Endothelial cell of umbilical vein (primary cell): ENCODE measurements at regions not wholly inside any gene's neighbourhood (a gene's known extent, or its start where the extent isn't known, plus 50 kb on each side); places are given as distances from the start of the nearest gene placed in this dataset.

Source experiments
- BruUV-seq: library from RNA; stranded (reverse); fragments of 400-500 nt; replicated peaks from 2 replicates; lab custom pipeline; 2021; lab: Mats Ljungman, UMichigan
- CTCF ChIA-PET: fragments of 300-600, 350-600 bp; sonication (Branson Sonifier 250); formaldehyde crosslinking; loops from one replicate; lab custom pipeline; 2021; ENCODE audit warnings: antibody characterized with exemption, inconsistent platforms; lab: Charles Lee
- POLR2A ChIA-PET: fragments of 300-600, 350-600 bp; sonication (Branson Sonifier 250); formaldehyde crosslinking; loops from one replicate; lab custom pipeline; 2021; ENCODE audit warnings: antibody characterized with exemption, inconsistent platforms; lab: Charles Lee
- DNase-seq: peaks from one replicate; pipeline ENCODE4 v3.0.0-alpha.2; 2011; ENCODE audit warnings: low read depth, low spot score
- FAIRE-seq: peaks from 2 replicates; lab custom pipeline; 2011; peaks lifted over from hg19 to GRCh38; lab: Jason Lieb, UNC
- H2AFZ ChIP-seq: 2 replicates; pipeline ENCODE4 v1.6.0; 2012; ENCODE audit warnings: low read depth, low read length, control low read depth, inconsistent platforms
- H3K27ac ChIP-seq: 2 replicates; pipeline ENCODE4 v1.5.1; 2011; ENCODE audit warnings: low read depth, mild to moderate bottlenecking, control low read depth, low read length, moderate library complexity; ENCODE audit not compliant: insufficient read depth
- H3K27me3 ChIP-seq, 2 experiments: 2 replicates each; pipeline versions ENCODE4 v1.6.0 to v1.6.1; 2011; ENCODE audit warnings: low read length in 2 of 2, mixed read lengths in 1 of 2; ENCODE audit not compliant: control insufficient read depth in 2 of 2, insufficient read depth in 2 of 2
- H3K36me3 ChIP-seq, 2 experiments: 2 replicates in 1 of 2; 3 replicates in 1 of 2; pipeline ENCODE4 v1.5.1; 2011; ENCODE audit warnings: low read length in 2 of 2, mild to moderate bottlenecking in 1 of 2, moderate library complexity in 1 of 2; ENCODE audit not compliant: control insufficient read depth in 2 of 2, insufficient read depth in 2 of 2; ENCODE audit errors: extremely low read depth in 1 of 2
- H3K4me1 ChIP-seq: 3 replicates; pipeline ENCODE4 v1.5.1; 2011; ENCODE audit warnings: mild to moderate bottlenecking, low read length; ENCODE audit not compliant: control insufficient read depth, insufficient read depth; ENCODE audit errors: extremely low read depth
- H3K4me2 ChIP-seq: 2 replicates; pipeline ENCODE4 v1.6.1; 2011; ENCODE audit warnings: low read length, control low read depth, mixed read lengths; ENCODE audit not compliant: insufficient read depth
- H3K4me3 ChIP-seq, 3 experiments: fragments of 200-600 bp in 1 of 3; sonication (generic), shearing (Covaris generic) in 1 of 3; replicated peaks in 1 of 3; 2 replicates each; pipeline ENCODE4 v1.5.1; 2011 to 2016; ENCODE audit warnings: control low read depth in 3 of 3, low read length in 3 of 3, mild to moderate bottlenecking in 2 of 3, inconsistent platforms in 1 of 3, low read depth in 1 of 3, moderate library complexity in 1 of 3; ENCODE audit not compliant: insufficient read depth in 1 of 3
- H3K79me2 ChIP-seq: 2 replicates; pipeline ENCODE4 v1.6.0; 2012; ENCODE audit warnings: low read length, inconsistent platforms; ENCODE audit not compliant: control insufficient read depth, insufficient read depth
- H3K9ac ChIP-seq: replicated peaks from 2 replicates; pipeline ENCODE3; 2011; ENCODE audit warnings: low read length, control low read depth; ENCODE audit not compliant: insufficient read depth; ENCODE audit errors: extremely low read depth
- H3K9me1 ChIP-seq: replicated peaks from 3 replicates; pipeline ENCODE4 v1.6.0; 2011; ENCODE audit warnings: mild to moderate bottlenecking, low read length; ENCODE audit not compliant: control insufficient read depth, insufficient read depth; ENCODE audit errors: extremely low read depth
- H3K9me3 ChIP-seq: replicated peaks from 2 replicates; pipeline ENCODE4 v1.5.1; 2012; ENCODE audit warnings: low read length, inconsistent platforms; ENCODE audit not compliant: control insufficient read depth, insufficient read depth
- H4K20me1 ChIP-seq: replicated peaks from 2 replicates; pipeline ENCODE3; 2011; ENCODE audit warnings: mild to moderate bottlenecking, low read length; ENCODE audit not compliant: control insufficient read depth, insufficient read depth; ENCODE audit errors: extremely low read depth
- CTCF ChIP-seq, 2 donors: IDR thresholded peaks; 1 replicate in 1 of 2; 2 replicates in 1 of 2; pipeline ENCODE4 v1.5.1; 2011; ENCODE audit warnings: low read length in 2 of 2, mild to moderate bottlenecking in 2 of 2, moderate library complexity in 2 of 2, control low read depth in 1 of 2, inconsistent platforms in 1 of 2, low read depth in 1 of 2; ENCODE audit not compliant: insufficient read depth in 1 of 2; ENCODE audit errors: extremely low read depth in 1 of 2
- EZH2 ChIP-seq: IDR thresholded peaks from 2 replicates; pipeline ENCODE4 v1.6.1; 2012; ENCODE audit warnings: borderline replicate concordance, low read depth, mild to moderate bottlenecking, moderate library complexity, low read length, inconsistent platforms; ENCODE audit not compliant: severe bottlenecking
- FOS ChIP-seq: IDR thresholded peaks from 2 replicates; pipeline ENCODE4 v1.6.1; 2011; ENCODE audit warnings: mild to moderate bottlenecking, low read length, moderate library complexity, borderline replicate concordance; ENCODE audit not compliant: insufficient read depth
- GATA2 ChIP-seq: IDR thresholded peaks from 2 replicates; pipeline ENCODE4 v1.7.0; 2011; ENCODE audit warnings: low read depth, mild to moderate bottlenecking, moderate library complexity, mixed read lengths, low read length; ENCODE audit not compliant: insufficient read length, insufficient read depth
- JUN ChIP-seq: IDR thresholded peaks from 2 replicates; pipeline ENCODE4 v1.6.1; 2011; ENCODE audit warnings: borderline replicate concordance, low read depth; ENCODE audit not compliant: insufficient read length, insufficient read depth
- MAX ChIP-seq: IDR thresholded peaks from 2 replicates; pipeline ENCODE4 v1.6.1; 2011; ENCODE audit not compliant: insufficient read depth, insufficient read length
- MYC ChIP-seq: IDR thresholded peaks from one replicate; pipeline ENCODE4 v1.6.1; 2011; ENCODE audit warnings: mild to moderate bottlenecking, low read depth, low read length
- POLR2A ChIP-seq: IDR thresholded peaks from 2 replicates; pipeline ENCODE4 v1.6.1; 2012; ENCODE audit warnings: low read depth, mild to moderate bottlenecking, control low read depth, low read length
- POLR2AphosphoS5 ChIP-seq: IDR thresholded peaks from 2 replicates; pipeline ENCODE4 v1.6.1; 2012; ENCODE audit warnings: low read depth, mild to moderate bottlenecking, control low read depth, low read length, moderate library complexity; ENCODE audit not compliant: insufficient read depth
- dilution Hi-C: fragments of 300-500 bp; cut with MboI; formaldehyde crosslinking; loops from one replicate; pipeline ENCODE4 v1.15.0; 2019; ENCODE audit warnings: low sequenced_read_pairs; ENCODE audit not compliant: extremely low pct_ligation_motif_present
- intact Hi-C: fragments of 100-400 bp; cut with micrococcal nuclease; formaldehyde crosslinking; loops from one replicate; pipeline ENCODE4 v1.10.0; 2022

GRCh38 chr18:55999641-56000040 is 411.6 kb upstream of the TCF4 start:
- no peaks in the 10 kb centered on the region for H3K79me2 ChIP-seq
- H3K27me3 ChIP-seq = no peaks in the 10 kb centered on the region
- dilution Hi-C loops = no loop called here
- H3K9ac ChIP-seq = no peak overlapping the region
- H3K4me2 ChIP-seq = no peak overlapping the region
- H3K4me3 ChIP-seq = no peak overlapping the region
- H3K9me1 ChIP-seq = no peaks in the 10 kb centered on the region
- H3K9me3 ChIP-seq = no peaks in the 10 kb centered on the region
- no peak overlapping the region for H3K27ac ChIP-seq
- no peaks in the 10 kb centered on the region for H3K36me3 ChIP-seq
- intact Hi-C loops = no loop called here
- no peak for FAIRE-seq
- DNase-seq = no peak
- H2AFZ ChIP-seq = no peak overlapping the region
- no peaks in the 10 kb centered on the region for H4K20me1 ChIP-seq
- no TSS peak for BruUV-seq
- TF ChIP-seq FOS (no peak), MYC (no peak), JUN (no peak), POLR2AphosphoS5 (no peak), MAX (no peak), EZH2 (no peak), GATA2 (no peak)
- POLR2A ChIA-PET = no interaction called here
- no peaks in the 10 kb centered on the region for H3K4me1 ChIP-seq
- CTCF ChIA-PET = interaction anchor here (1.1 kb wide), 1 partner anchor 15 kb away, joined by 3 read pairs; no protein-coding TSS in a partner anchor

GRCh38 chr18:55998801-55999385 is 410.9 kb upstream of the TCF4 start:
- H3K9me1 ChIP-seq = no peaks in the 10 kb centered on the region
- BruUV-seq = no TSS peak
- H3K4me1 ChIP-seq = no peaks in the 10 kb centered on the region
- no peaks in the 10 kb centered on the region for H3K36me3 ChIP-seq
- H4K20me1 ChIP-seq = no peaks in the 10 kb centered on the region
- H3K4me3 ChIP-seq = no peak overlapping the region
- no peak overlapping the region for H3K27ac ChIP-seq
- FAIRE-seq (no peak), DNase-seq (no peak)
- no peak overlapping the region for H3K9ac ChIP-seq
- H3K9me3 ChIP-seq = no peaks in the 10 kb centered on the region
- H2AFZ ChIP-seq = no peak overlapping the region
- H3K79me2 ChIP-seq = no peaks in the 10 kb centered on the region
- TF ChIP-seq JUN = no peak
- TF ChIP-seq GATA2 = no peak
- TF ChIP-seq CTCF (IDR thresholded peaks at IDR 0.05; ENCODE audit: extremely low read depth in 1 of 2, insufficient read depth in 1 of 2, low read depth in 1 of 2, low read length in 2 of 2) = no peak
- no peak for TF ChIP-seq POLR2AphosphoS5
- no peak for TF ChIP-seq MAX
- TF ChIP-seq EZH2 = no peak
- TF ChIP-seq MYC = no peak
- TF ChIP-seq POLR2A = no peak
- TF ChIP-seq FOS = no peak
- POLR2A ChIA-PET = interaction anchor here (1.2 kb wide), 1 partner anchor 14 kb away, joined by 3 read pairs; no protein-coding TSS in a partner anchor
- H3K27me3 ChIP-seq = no peaks in the 10 kb centered on the region
- CTCF ChIA-PET = interaction anchor here (0.9 to 1.2 kb wide), 4 partner anchors 8 to 315 kb away, joined by 3 to 4 read pairs (median 4); no protein-coding TSS in a partner anchor
- intact Hi-C loops = no loop called here
- dilution Hi-C loops = no loop called here
- no peak overlapping the region for H3K4me2 ChIP-seq
